ENCODE measurements at regions not wholly inside any gene's neighbourhood (a gene's known extent, or its start where the extent isn't known, plus 50 kb on each side); places are given as distances from the start of the nearest gene placed in this dataset.

- ATAC-seq (ENCODE audit: low read depth) = no peak
- H4K91ac ChIP-seq (ENCODE audit: insufficient read depth, low read depth, low read length) = no peak overlapping the region
- no peaks in the 10 kb centered on the region for H3K36me3 ChIP-seq (ENCODE audit: control insufficient read depth, insufficient read depth, low read length)
- no peaks in the 10 kb centered on the region; the same call in 1 of the 2 replicates for H3K9me1 ChIP-seq (ENCODE audit: insufficient read depth, low read length)
- no peak overlapping the region for H3K27ac ChIP-seq (ENCODE audit: insufficient read depth, low read length)
- no peak overlapping the region for H2BK5ac ChIP-seq (ENCODE audit: low read depth, low read length, poor library complexity, severe bottlenecking)
- H3K27me3 ChIP-seq (ENCODE audit: control insufficient read depth, insufficient read depth, low read length) = no peaks in the 10 kb centered on the region; the same call in 1 of the 2 replicates
- H3K4ac ChIP-seq (ENCODE audit: low read depth, low read length) = no peak overlapping the region
- no peak for DNase-seq
- H4K8ac ChIP-seq (ENCODE audit: low read depth in 2 of 2, low read length in 2 of 2) = no peak overlapping the region
- no peak overlapping the region for H2AK9ac ChIP-seq (replicated peaks; ENCODE audit: low read depth, low read length, poor library complexity)
- H2BK20ac ChIP-seq (ENCODE audit: low read depth, low read length) = no peak overlapping the region
- H3K14ac ChIP-seq (replicated peaks; ENCODE audit: low read depth, low read length) = no peak overlapping the region
- no peak overlapping the region for H4K5ac ChIP-seq (ENCODE audit: low read depth, low read length)
- H4K20me1 ChIP-seq (ENCODE audit: insufficient read depth, low read length) = no peaks in the 10 kb centered on the region
- no TSS peak for BruUV-seq (replicated peaks)
- H3K18ac ChIP-seq (ENCODE audit: low read depth, low read length) = no peak overlapping the region
- CTCF ChIA-PET = no interaction called here
- TF ChIP-seq MAZ (IDR thresholded peaks at IDR 0.05; ENCODE audit: borderline replicate concordance, low read depth, low read length) (no peak), RFX5 (IDR thresholded peaks at IDR 0.05; ENCODE audit: low read depth, low read length) (no peak), MAFK (IDR thresholded peaks at IDR 0.05; ENCODE audit: low read depth, low read length) (no peak), NFE2L2 (IDR thresholded peaks at IDR 0.05; ENCODE audit: low read depth, low read length) (no peak), SMC3 (IDR thresholded peaks at IDR 0.05; ENCODE audit: low read depth, low read length) (no peak), POLR2A (IDR thresholded peaks at IDR 0.05; ENCODE audit: low read depth, low read length) (no peak), USF2 (IDR thresholded peaks at IDR 0.05; ENCODE audit: low read depth, low read length) (no peak), CHD1 (IDR thresholded peaks at IDR 0.05; ENCODE audit: low read depth, low read length) (no peak), ELK1 (IDR thresholded peaks at IDR 0.05; ENCODE audit: borderline replicate concordance, low read depth, low read length) (no peak), RCOR1 (IDR thresholded peaks at IDR 0.05; ENCODE audit: insufficient replicate concordance, low read length) (no peak), RAD21 (IDR thresholded peaks at IDR 0.05; ENCODE audit: low read length) (no peak), FOS (IDR thresholded peaks at IDR 0.05; ENCODE audit: low read depth, low read length) (no peak), MXI1 (IDR thresholded peaks at IDR 0.05; ENCODE audit: borderline replicate concordance, low read depth, low read length) (no peak), CEBPB (IDR thresholded peaks at IDR 0.05; ENCODE audit: low read depth, low read length) (no peak), BHLHE40 (IDR thresholded peaks at IDR 0.05; ENCODE audit: low read depth, low read length) (no peak)
- TF ChIP-seq, protein P1, sequence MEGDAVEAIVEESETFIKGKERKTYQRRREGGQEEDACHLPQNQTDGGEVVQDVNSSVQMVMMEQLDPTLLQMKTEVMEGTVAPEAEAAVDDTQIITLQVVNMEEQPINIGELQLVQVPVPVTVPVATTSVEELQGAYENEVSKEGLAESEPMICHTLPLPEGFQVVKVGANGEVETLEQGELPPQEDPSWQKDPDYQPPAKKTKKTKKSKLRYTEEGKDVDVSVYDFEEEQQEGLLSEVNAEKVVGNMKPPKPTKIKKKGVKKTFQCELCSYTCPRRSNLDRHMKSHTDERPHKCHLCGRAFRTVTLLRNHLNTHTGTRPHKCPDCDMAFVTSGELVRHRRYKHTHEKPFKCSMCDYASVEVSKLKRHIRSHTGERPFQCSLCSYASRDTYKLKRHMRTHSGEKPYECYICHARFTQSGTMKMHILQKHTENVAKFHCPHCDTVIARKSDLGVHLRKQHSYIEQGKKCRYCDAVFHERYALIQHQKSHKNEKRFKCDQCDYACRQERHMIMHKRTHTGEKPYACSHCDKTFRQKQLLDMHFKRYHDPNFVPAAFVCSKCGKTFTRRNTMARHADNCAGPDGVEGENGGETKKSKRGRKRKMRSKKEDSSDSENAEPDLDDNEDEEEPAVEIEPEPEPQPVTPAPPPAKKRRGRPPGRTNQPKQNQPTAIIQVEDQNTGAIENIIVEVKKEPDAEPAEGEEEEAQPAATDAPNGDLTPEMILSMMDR (conservative IDR thresholded peaks at IDR 0.05; ENCODE audit: low read depth, low read length) = no peak
- H3K4me3 ChIP-seq (ENCODE audit: insufficient read depth, low read depth, low read length) = no peak overlapping the region
- no peak overlapping the region for H3K23ac ChIP-seq (ENCODE audit: low read depth, low read length)
- H3K4me1 ChIP-seq (ENCODE audit: control insufficient read depth, insufficient read depth, low read length) = peaks cover 3% of the 10 kb centered on the region; the same call in 1 of the 2 replicates
- H3K56ac ChIP-seq (ENCODE audit: extremely low read depth, insufficient read depth, low read length) = no peak overlapping the region
- H2BK120ac ChIP-seq (ENCODE audit: low read depth, low read length) = no peak overlapping the region
- H3K9me3 ChIP-seq (ENCODE audit: control insufficient read depth, insufficient read depth, low read length) = no peaks in the 10 kb centered on the region
- no peak overlapping the region for H3K9ac ChIP-seq (ENCODE audit: low read depth, low read length)
- dilution Hi-C loops (cut with HindIII; ENCODE audit: low sequenced_read_pairs, unreplicated experiment) (no loop called here), in situ Hi-C loops (cut with MboI; ENCODE audit: low sequenced_read_pairs) (no loop called here), intact Hi-C loops (cut with micrococcal nuclease) (no loop called here)
- H2AFZ ChIP-seq (replicated peaks; ENCODE audit: low read length, poor library complexity) = no peak overlapping the region
- no peak overlapping the region for H3K4me2 ChIP-seq (ENCODE audit: low read depth, low read length)
- no peak overlapping the region for H2BK15ac ChIP-seq (ENCODE audit: low read depth, low read length)
- H3K79me1 ChIP-seq (ENCODE audit: low read depth in 1 of 2, low read length in 2 of 2) = no peaks in the 10 kb centered on the region
- no CpG with 5 or more reads among the region's 4 CpGs for WGBS, 2 experiments (ENCODE audit: extremely low coverage in 2 of 2, insufficient read length in 1 of 2)
- H2AK5ac ChIP-seq (ENCODE audit: low read depth, low read length) = no peak overlapping the region
- POLR2A ChIA-PET (ENCODE audit: unreplicated experiment) = no interaction called here
Measured at GRCh38 chr10:32156031-32156495, 99.8 kb upstream of the KIF5B start.

All from IMR-90 (cell line).